ENCODE measurements at regions not wholly inside any gene's neighbourhood (a gene's known extent, or its start where the extent isn't known, plus 50 kb on each side); places are given as distances from the start of the nearest gene placed in this dataset.

- no peak for TF ChIP-seq CTCF (IDR thresholded peaks at IDR 0.05)
- no peak for TF ChIP-seq POLR2A (IDR thresholded peaks at IDR 0.05)
- no peak overlapping the region for H3K27ac ChIP-seq
- no peaks in the 10 kb centered on the region for H3K9me3 ChIP-seq
- DNase-seq (no peak), ATAC-seq (peak in 3 of 4 donors; percentile 63 to 75 (median 73))
- H3K27me3 ChIP-seq = peaks cover 0 to 13% (median 0%) of the 10 kb centered on the region in 9 donors
- whole genome bisulfite sequencing, 4 donors = 14 to 22% (median 17%) methylated on average over 3 of the region's 3 CpGs
- no peaks in the 10 kb centered on the region for H3K4me1 ChIP-seq
- intact Hi-C loops (cut with DNase I) = no loop called here
- H3K36me3 ChIP-seq = no peaks in the 10 kb centered on the region
- H3K4me3 ChIP-seq = no peak overlapping the region
These were observed 90.6 kb upstream of the MIER3 start for GRCh38 chr5:57042524-57042931.

- Histone ChIP-seq H3K27me3 (peaks cover 0 to 19% (median 0%) of the 10 kb centered on the region in 9 donors), H3K4me3 (no peak overlapping the region), H3K4me1 (no peaks in the 10 kb centered on the region), H3K36me3 (no peaks in the 10 kb centered on the region), H3K9me3 (peaks cover 0 to 7% (median 0%) of the 10 kb centered on the region in 12 donors), H3K27ac (no peak overlapping the region)
- intact Hi-C loops (cut with DNase I) = no loop called here
- TF ChIP-seq CTCF (IDR thresholded peaks at IDR 0.05) = no peak
- no peak for TF ChIP-seq POLR2A (IDR thresholded peaks at IDR 0.05)
- ATAC-seq (no peak), DNase-seq (no peak)
These were observed 102.2 kb upstream of the MIER3 start for GRCh38 chr5:57054135-57054534.

- Histone ChIP-seq H3K4me1 (no peaks in the 10 kb centered on the region), H3K4me3 (no peak overlapping the region), H3K36me3 (no peaks in the 10 kb centered on the region), H3K27ac (no peak overlapping the region), H3K27me3 (peaks cover 0 to 17% (median 0%) of the 10 kb centered on the region in 9 donors), H3K9me3 (peaks cover 0 to 7% (median 0%) of the 10 kb centered on the region in 12 donors)
- TF ChIP-seq CTCF (IDR thresholded peaks at IDR 0.05) = no peak
- ATAC-seq (no peak), DNase-seq (no peak)
- WGBS, 4 donors = 94 to 100% (median 96%) methylated on average over 1 of the region's 1 CpG
- intact Hi-C loops (cut with DNase I) = no loop called here
These were observed 102.7 kb upstream of the MIER3 start for GRCh38 chr5:57054671-57055070.

GRCh38 chr5:57055731-57056130 lies 103.8 kb upstream of the MIER3 start:
- no peaks in the 10 kb centered on the region for H3K36me3 ChIP-seq
- no peak overlapping the region for H3K27ac ChIP-seq
- H3K4me3 ChIP-seq = no peak overlapping the region
- peaks cover 0 to 14% (median 0%) of the 10 kb centered on the region in 9 donors for H3K27me3 ChIP-seq
- H3K4me1 ChIP-seq = no peaks in the 10 kb centered on the region
- no peak for ATAC-seq
- 68 to 84% (median 73%) methylated on average over 1 of the region's 1 CpG for WGBS, 4 donors
- intact Hi-C loops (cut with DNase I) = no loop called here
- DNase-seq = no peak
- peaks cover 0 to 7% (median 0%) of the 10 kb centered on the region in 12 donors for H3K9me3 ChIP-seq
- TF ChIP-seq POLR2A (IDR thresholded peaks at IDR 0.05) = no peak
- TF ChIP-seq CTCF (IDR thresholded peaks at IDR 0.05) = no peak

Data from heart left ventricle (tissue), 16 donors.